GM23248 (cell line): ENCODE measurements at regions not wholly inside any gene's neighbourhood (a gene's known extent, or its start where the extent isn't known, plus 50 kb on each side); places are given as distances from the start of the nearest gene placed in this dataset.

Source experiments
- DNase-seq: peaks from one replicate; pipeline ENCODE4 v3.0.0-alpha.2; 2015
- H2AFZ ChIP-seq: fragments of 200-600 bp; sonication (generic); 2 replicates; pipeline ENCODE4 v1.6.1; 2016; ENCODE audit warnings: antibody characterized with exemption
- H3F3A ChIP-seq: fragments of 200-600 bp; sonication (generic); 2 replicates; pipeline ENCODE4 v1.6.1; 2016; ENCODE audit warnings: mild to moderate bottlenecking, antibody characterized with exemption, mixed run types; ENCODE audit not compliant: insufficient read depth
- H3K27ac ChIP-seq: fragments of 200-600 bp; sonication (generic); 2 replicates; pipeline ENCODE4 v1.5.1; 2016; ENCODE audit warnings: mild to moderate bottlenecking
- H3K27me3 ChIP-seq: fragments of 200-600 bp; sonication (generic); replicated peaks from 2 replicates; pipeline ENCODE4 v1.6.1; 2016; ENCODE audit warnings: mild to moderate bottlenecking; ENCODE audit not compliant: insufficient read depth
- H3K36me3 ChIP-seq: fragments of 200-600 bp; sonication (generic); 2 replicates; pipeline ENCODE4 v1.6.1; 2016; ENCODE audit warnings: low read depth, mild to moderate bottlenecking
- H3K4me1 ChIP-seq: fragments of 200-600 bp; sonication (generic); 2 replicates; pipeline ENCODE4 v1.6.1; 2016; ENCODE audit warnings: mild to moderate bottlenecking; ENCODE audit not compliant: insufficient read depth
- H3K4me2 ChIP-seq: fragments of 200-600 bp; sonication (generic); one replicate; pipeline ENCODE4 v1.6.1; 2016; ENCODE audit warnings: mild to moderate bottlenecking; ENCODE audit not compliant: unreplicated experiment
- H3K4me3 ChIP-seq: fragments of 200-600 bp; sonication (generic); 2 replicates; pipeline ENCODE4 v1.5.1; 2016; ENCODE audit warnings: mild to moderate bottlenecking
- H3K79me2 ChIP-seq: fragments of 200-600 bp; sonication (generic); 2 replicates; pipeline ENCODE4 v1.6.1; 2016; ENCODE audit warnings: mild to moderate bottlenecking; ENCODE audit not compliant: insufficient read depth
- H3K9ac ChIP-seq: fragments of 200-600 bp; sonication (generic); 2 replicates; pipeline ENCODE4 v1.6.1; 2016; ENCODE audit warnings: mild to moderate bottlenecking
- H3K9me2 ChIP-seq: fragments of 200-600 bp; sonication (generic); 2 replicates; pipeline ENCODE4 v1.6.1; 2016; ENCODE audit warnings: mixed run types, mild to moderate bottlenecking, moderate library complexity; ENCODE audit not compliant: insufficient read depth
- H3K9me3 ChIP-seq: fragments of 200-600 bp; sonication (generic); one replicate; pipeline ENCODE4 v1.6.1; 2017; ENCODE audit warnings: low read depth
- H4K20me1 ChIP-seq: fragments of 200-600 bp; sonication (generic); 2 replicates; pipeline ENCODE4 v1.6.0; 2016; ENCODE audit not compliant: insufficient read depth
- EZH2 ChIP-seq: fragments of 200-600 bp; sonication (generic); IDR thresholded peaks from 2 replicates; pipeline ENCODE4 v1.6.1; 2018; ENCODE audit warnings: antibody characterized with exemption, mild to moderate bottlenecking; ENCODE audit not compliant: insufficient read depth, poor library complexity, severe bottlenecking
- EZH2phosphoT487 ChIP-seq: fragments of 200-600 bp; sonication (generic); IDR thresholded peaks from 2 replicates; pipeline ENCODE4 v1.6.1; 2018; ENCODE audit warnings: antibody characterized with exemption, moderate library complexity, mild to moderate bottlenecking, low read depth; ENCODE audit not compliant: insufficient read depth
- WGBS, 2 experiments: methylation state at CpG; one replicate each; pipeline ENCODE4 v1.1.6; 2015 to 2017; ENCODE audit warnings: low lambda C conversion rate in 2 of 2, low coverage in 1 of 2; ENCODE audit errors: missing lambda C conversion rate in 2 of 2; 5-methylcytosine and 5-hydroxymethylcytosine counted together
- in situ Hi-C: fragments of 300-500 bp; cut with MboI; formaldehyde crosslinking; loops from 2 replicates; pipeline ENCODE4 v1.15.0; 2020

- Histone ChIP-seq H3K79me2 (no peaks in the 10 kb centered on the region), H3K4me3 (no peak overlapping the region)
These were observed 173.1 kb downstream of the HSD17B3 start for GRCh38 chr9:96128880-96129279.

DNA sequence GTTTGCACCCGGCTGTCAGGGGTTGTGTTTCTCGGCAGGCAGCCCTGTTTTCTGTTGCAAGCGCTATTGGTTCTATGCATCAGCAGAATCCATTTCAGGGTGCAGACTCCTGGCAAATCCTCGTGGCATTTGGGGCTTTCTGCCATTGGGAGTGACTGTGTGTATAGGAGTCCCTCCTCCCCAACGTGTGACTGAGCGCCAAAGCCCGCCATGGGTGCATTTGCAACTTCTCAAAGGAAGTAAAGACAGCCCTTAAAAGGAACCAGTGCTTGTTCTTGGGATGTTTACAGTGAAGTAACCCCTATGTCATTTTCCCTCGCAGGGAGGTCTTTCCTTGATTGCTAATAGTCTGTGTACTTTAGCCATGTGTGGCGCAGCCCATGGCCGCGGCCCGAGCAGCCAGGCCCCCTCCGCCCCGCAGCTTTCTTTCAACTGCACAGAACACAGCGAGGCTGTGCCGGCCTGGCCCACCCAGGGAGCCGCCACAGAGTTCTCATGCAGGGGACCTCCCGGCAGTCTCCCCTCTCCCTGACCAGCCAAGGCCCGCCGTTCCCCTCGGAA is 175.6 kb downstream of the HSD17B3 start:
- Histone ChIP-seq H2AFZ (no peak overlapping the region), H3K4me2 (no peak overlapping the region), H3K4me3 (no peak overlapping the region), H3K9ac (no peak overlapping the region), H3K4me1 (no peaks in the 10 kb centered on the region), H4K20me1 (no peaks in the 10 kb centered on the region), H3K36me3 (no peaks in the 10 kb centered on the region), H3K27ac (no peak overlapping the region), H3K9me3 (no peaks in the 10 kb centered on the region), H3K79me2 (no peaks in the 10 kb centered on the region), H3K9me2 (no peaks in the 10 kb centered on the region), H3K27me3 (peaks cover 6% of the 10 kb centered on the region), H3F3A (no peaks in the 10 kb centered on the region)
- in situ Hi-C loops = no loop called here
- DNase-seq = no peak
- 72 to 79% methylated on average over 18 to 21 of the region's 21 CpGs for WGBS, 2 experiments
- TF ChIP-seq EZH2 (no peak), EZH2phosphoT487 (no peak)

More at GRCh38 chr9:96128880-96129279, 173.1 kb downstream of the HSD17B3 start:
- WGBS, 2 experiments = 42 to 50% methylated on average over 2 of the region's 2 CpGs
- Histone ChIP-seq H4K20me1 (no peaks in the 10 kb centered on the region), H3K9ac (no peak overlapping the region), H2AFZ (no peak overlapping the region), H3K27ac (no peak overlapping the region), H3K27me3 (peaks cover 12% of the 10 kb centered on the region), H3K4me1 (no peaks in the 10 kb centered on the region), H3K36me3 (no peaks in the 10 kb centered on the region), H3K9me3 (no peaks in the 10 kb centered on the region), H3K9me2 (no peaks in the 10 kb centered on the region), H3F3A (no peaks in the 10 kb centered on the region), H3K4me2 (no peak overlapping the region)
- no peak for DNase-seq
- no peak for TF ChIP-seq EZH2phosphoT487
- TF ChIP-seq EZH2 = no peak
- in situ Hi-C loops = no loop called here

GRCh38 chr9:96125624-96126023 is 176.4 kb downstream of the HSD17B3 start:
- Histone ChIP-seq H2AFZ (no peak overlapping the region), H3K9me3 (no peaks in the 10 kb centered on the region), H3K4me2 (no peak overlapping the region), H3K79me2 (no peaks in the 10 kb centered on the region), H3K27me3 (peaks cover 10% of the 10 kb centered on the region), H3K4me3 (no peak overlapping the region), H3K9me2 (no peaks in the 10 kb centered on the region), H3K9ac (no peak overlapping the region), H3K4me1 (no peaks in the 10 kb centered on the region), H3F3A (no peaks in the 10 kb centered on the region), H3K36me3 (no peaks in the 10 kb centered on the region), H3K27ac (no peak overlapping the region), H4K20me1 (no peaks in the 10 kb centered on the region)
- DNase-seq = no peak
- WGBS, 2 experiments = 47 to 68% methylated on average over 3 of the region's 3 CpGs
- in situ Hi-C loops = no loop called here
- TF ChIP-seq EZH2phosphoT487 (no peak), EZH2 (no peak)

DNA sequence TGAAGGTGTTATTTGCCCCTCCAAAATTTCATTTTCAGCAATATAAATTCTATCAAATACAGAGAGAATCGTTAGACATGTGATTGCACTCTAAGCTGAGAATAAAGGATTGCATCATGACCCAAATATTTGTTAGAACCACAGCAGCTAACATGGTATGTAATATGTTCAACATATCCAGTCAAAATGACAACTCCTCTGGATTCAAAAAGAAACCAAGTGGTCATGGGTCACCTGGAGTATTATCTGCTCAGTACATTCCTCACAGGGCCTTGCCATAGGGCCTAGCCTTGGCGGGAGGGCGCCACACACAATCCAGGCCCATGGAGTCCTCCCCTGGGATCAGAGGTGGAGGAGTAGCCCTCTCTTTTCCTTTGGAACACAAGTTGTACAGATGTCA is 179.2 kb downstream of the HSD17B3 start:
- peaks cover 7% of the 10 kb centered on the region; the same call in 1 of the 2 replicates for H3K27me3 ChIP-seq
- no peaks in the 10 kb centered on the region for H3K4me1 ChIP-seq
- in situ Hi-C loops = no loop called here
- no peaks in the 10 kb centered on the region for H3K36me3 ChIP-seq
- H3K4me3 ChIP-seq = no peak overlapping the region
- H2AFZ ChIP-seq = no peak overlapping the region
- DNase-seq = peak; percentile 28
- H3K9ac ChIP-seq = no peak overlapping the region
- 70 to 84% methylated on average over 3 of the region's 3 CpGs for WGBS, 2 experiments
- no peak for TF ChIP-seq EZH2phosphoT487
- TF ChIP-seq EZH2 = no peak
- H4K20me1 ChIP-seq = no peaks in the 10 kb centered on the region
- H3F3A ChIP-seq = no peaks in the 10 kb centered on the region
- no peak overlapping the region for H3K4me2 ChIP-seq
- no peaks in the 10 kb centered on the region for H3K79me2 ChIP-seq
- no peaks in the 10 kb centered on the region for H3K9me2 ChIP-seq
- H3K27ac ChIP-seq = no peak overlapping the region
- no peaks in the 10 kb centered on the region for H3K9me3 ChIP-seq

GRCh38 chr9:96122282-96122681 is 179.7 kb downstream of the HSD17B3 start:
- H3K27ac ChIP-seq = no peak overlapping the region
- no peaks in the 10 kb centered on the region for H4K20me1 ChIP-seq
- no peak overlapping the region for H3K4me2 ChIP-seq
- no peaks in the 10 kb centered on the region for H3K9me2 ChIP-seq
- H3K36me3 ChIP-seq = no peaks in the 10 kb centered on the region
- in situ Hi-C loops = no loop called here
- no peak overlapping the region for H3K9ac ChIP-seq
- no peak overlapping the region for H2AFZ ChIP-seq
- no peaks in the 10 kb centered on the region for H3K4me1 ChIP-seq
- no peak overlapping the region for H3K4me3 ChIP-seq
- H3K79me2 ChIP-seq = no peaks in the 10 kb centered on the region
- H3F3A ChIP-seq = no peaks in the 10 kb centered on the region
- DNase-seq = no peak
- 39 to 44% methylated on average over 6 of the region's 6 CpGs for WGBS, 2 experiments
- H3K27me3 ChIP-seq = peaks cover 7% of the 10 kb centered on the region; the same call in 1 of the 2 replicates
- no peaks in the 10 kb centered on the region for H3K9me3 ChIP-seq
- TF ChIP-seq EZH2 (no peak), EZH2phosphoT487 (no peak)
